Skeletal muscle satellite cell (primary cell): ENCODE measurements at regions not wholly inside any gene's neighbourhood (a gene's known extent, or its start where the extent isn't known, plus 50 kb on each side); places are given as distances from the start of the nearest gene placed in this dataset.
"Not testable (repeated sequence)": the region's sequence is repeated elsewhere in the genome, so short reads cannot be mapped to it uniquely, and the experiment has no call there.

Experiments used
- H3K27me3 ChIP-seq: 2 replicates; pipeline ENCODE4 v1.7.0; 2013; ENCODE audit warnings: low read length; ENCODE audit not compliant: control insufficient read depth, insufficient read depth
- H3K36me3 ChIP-seq: 2 replicates; pipeline ENCODE4 v1.7.0; 2013; ENCODE audit warnings: mild to moderate bottlenecking, control low read depth, low read length; ENCODE audit not compliant: insufficient read depth
- H3K4me1 ChIP-seq: 2 replicates; pipeline ENCODE4 v1.7.0; 2013; ENCODE audit warnings: low read length; ENCODE audit not compliant: control insufficient read depth, insufficient read depth
- H3K4me2 ChIP-seq: 2 replicates; pipeline ENCODE4 v1.7.0; 2013; ENCODE audit warnings: mild to moderate bottlenecking, low read length
- H3K4me3 ChIP-seq: 2 replicates; pipeline ENCODE4 v1.7.0; 2013; ENCODE audit warnings: low read length
- H3K9ac ChIP-seq: 2 replicates; pipeline ENCODE4 v1.7.0; 2013; ENCODE audit warnings: mild to moderate bottlenecking, low read depth, low read length, moderate library complexity
- H3K9me3 ChIP-seq: replicated peaks from 2 replicates; pipeline ENCODE4 v1.7.0; 2013; ENCODE audit warnings: mild to moderate bottlenecking, control low read depth, low read length

DNA sequence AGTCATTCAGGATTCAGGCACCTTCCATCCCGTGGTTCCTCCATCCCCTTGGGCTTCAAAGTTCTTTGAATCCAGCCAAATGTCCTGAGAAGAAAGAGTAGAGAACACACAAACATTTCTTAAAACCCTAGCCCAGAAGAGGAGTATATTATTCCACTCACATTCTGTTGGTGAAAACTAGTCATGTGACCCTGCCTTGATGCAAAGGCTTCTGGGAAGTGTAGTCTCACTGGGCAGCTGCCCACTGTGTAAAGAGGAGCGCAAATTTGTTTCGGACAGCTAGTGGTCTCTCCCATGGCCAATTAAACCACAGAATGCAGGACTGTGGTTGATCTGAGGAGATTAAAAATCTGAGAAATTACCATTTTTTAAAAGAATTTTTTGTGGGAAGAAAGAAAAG, 304.4 kb downstream of the SUCLA2 start:
- H3K4me2 ChIP-seq = no peak overlapping the region
- H3K4me1 ChIP-seq = no peaks in the 10 kb centered on the region
- no peak overlapping the region for H3K9ac ChIP-seq
- H3K4me3 ChIP-seq = no peak overlapping the region
- no peaks in the 10 kb centered on the region for H3K27me3 ChIP-seq
- H3K36me3 ChIP-seq = no peaks in the 10 kb centered on the region
- H3K9me3 ChIP-seq = no peaks in the 10 kb centered on the region

DNA sequence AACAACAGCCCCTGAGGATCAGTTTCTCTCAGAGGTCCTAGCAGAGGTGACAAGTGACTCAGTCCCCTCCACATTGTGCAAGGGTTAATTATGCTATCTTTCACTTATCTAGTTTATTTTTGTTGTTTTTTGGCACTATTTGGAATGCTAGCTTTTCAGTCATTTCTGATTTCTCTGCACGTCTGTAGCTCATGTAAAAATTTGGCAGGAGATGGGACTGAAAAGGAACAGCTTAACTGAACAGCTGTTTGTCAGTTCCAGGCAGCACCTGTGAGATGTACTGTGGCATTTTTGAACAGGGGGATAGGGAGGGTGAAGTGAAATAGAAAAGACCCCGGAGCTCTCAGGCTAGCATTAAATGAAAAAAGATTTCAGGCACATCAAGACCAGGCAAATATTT, 313.5 kb downstream of the SUCLA2 start:
- H3K4me2 ChIP-seq = no peak overlapping the region
- H3K36me3 ChIP-seq = no peaks in the 10 kb centered on the region
- H3K27me3 ChIP-seq = peaks cover 27% of the 10 kb centered on the region
- no peak overlapping the region for H3K9ac ChIP-seq
- H3K9me3 ChIP-seq = no peaks in the 10 kb centered on the region
- H3K4me1 ChIP-seq = no peaks in the 10 kb centered on the region
- no peak overlapping the region for H3K4me3 ChIP-seq

DNA sequence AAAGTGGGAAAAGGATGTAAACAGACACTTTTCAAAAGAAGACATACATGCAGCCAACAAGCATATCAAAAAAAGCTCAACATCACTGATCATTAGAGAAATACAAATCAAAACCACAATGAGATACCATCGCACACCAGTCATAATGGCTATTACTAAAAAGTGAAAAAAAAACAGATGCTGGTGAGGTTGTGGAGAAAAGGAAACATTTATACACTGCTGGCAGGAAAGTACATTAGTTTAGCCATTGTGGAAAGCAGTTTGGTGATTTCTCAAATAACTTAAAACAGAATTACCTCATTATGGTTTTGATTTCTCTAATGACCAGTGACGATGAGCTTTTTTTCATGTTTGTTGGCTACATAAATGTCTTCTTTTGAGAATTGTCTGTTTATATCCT, 315.9 kb downstream of the SUCLA2 start:
- H3K4me1 ChIP-seq, H3K9ac ChIP-seq, H3K9me3 ChIP-seq, H3K36me3 ChIP-seq, H3K4me3 ChIP-seq, H3K4me2 ChIP-seq: not testable (repeated sequence)
- H3K27me3 ChIP-seq = peaks cover 27% of the 10 kb centered on the region

DNA sequence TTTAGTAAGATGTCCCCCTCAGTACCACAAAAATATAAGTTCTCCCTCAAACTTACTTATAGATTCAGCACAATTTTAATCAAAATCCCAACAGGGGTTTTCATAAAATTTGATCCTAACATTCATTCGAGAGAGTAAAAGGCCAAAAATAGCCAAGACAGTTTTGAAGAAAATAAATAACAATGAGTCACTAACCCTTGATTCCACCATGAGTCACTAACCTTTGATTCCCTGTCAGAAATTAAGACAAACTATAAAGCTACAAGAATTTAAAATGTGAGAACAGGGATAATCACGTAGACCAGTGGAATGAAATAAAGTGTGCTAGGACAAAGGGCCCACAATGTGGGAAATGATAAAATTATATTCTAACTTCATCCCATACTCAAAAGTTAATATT, 320.3 kb downstream of the SUCLA2 start:
- H3K9ac ChIP-seq = no peak overlapping the region
- H3K4me2 ChIP-seq = peak overlapping the region; percentile 21
- H3K4me3 ChIP-seq = no peak overlapping the region
- no peaks in the 10 kb centered on the region for H3K9me3 ChIP-seq
- H3K4me1 ChIP-seq = peaks cover 31% of the 10 kb centered on the region
- no peaks in the 10 kb centered on the region for H3K27me3 ChIP-seq
- no peaks in the 10 kb centered on the region for H3K36me3 ChIP-seq

DNA sequence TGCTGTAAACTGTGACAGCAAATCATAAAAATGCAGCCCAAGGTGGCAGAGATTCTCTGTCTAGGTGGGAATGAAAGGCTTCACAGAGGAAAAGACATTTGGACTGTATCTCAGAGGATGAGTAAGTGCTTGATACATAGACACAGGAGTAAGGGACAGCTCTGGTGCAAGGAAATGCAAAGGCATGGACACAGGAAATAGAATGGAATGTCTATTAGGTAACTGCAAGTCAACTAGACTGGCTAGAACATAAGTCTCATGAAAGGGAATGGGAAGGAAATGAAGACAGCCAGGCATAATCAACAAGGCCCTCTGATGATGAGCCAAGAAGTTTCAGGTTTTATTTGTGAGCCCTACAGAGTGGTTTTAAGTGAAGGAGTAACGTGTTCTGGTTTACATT, 321.7 kb downstream of the SUCLA2 start:
- H3K27me3 ChIP-seq = no peaks in the 10 kb centered on the region
- no peaks in the 10 kb centered on the region for H3K36me3 ChIP-seq
- H3K9ac ChIP-seq = no peak overlapping the region
- H3K4me1 ChIP-seq = peaks cover 31% of the 10 kb centered on the region
- no peaks in the 10 kb centered on the region for H3K9me3 ChIP-seq
- no peak overlapping the region for H3K4me2 ChIP-seq
- no peak overlapping the region for H3K4me3 ChIP-seq

DNA sequence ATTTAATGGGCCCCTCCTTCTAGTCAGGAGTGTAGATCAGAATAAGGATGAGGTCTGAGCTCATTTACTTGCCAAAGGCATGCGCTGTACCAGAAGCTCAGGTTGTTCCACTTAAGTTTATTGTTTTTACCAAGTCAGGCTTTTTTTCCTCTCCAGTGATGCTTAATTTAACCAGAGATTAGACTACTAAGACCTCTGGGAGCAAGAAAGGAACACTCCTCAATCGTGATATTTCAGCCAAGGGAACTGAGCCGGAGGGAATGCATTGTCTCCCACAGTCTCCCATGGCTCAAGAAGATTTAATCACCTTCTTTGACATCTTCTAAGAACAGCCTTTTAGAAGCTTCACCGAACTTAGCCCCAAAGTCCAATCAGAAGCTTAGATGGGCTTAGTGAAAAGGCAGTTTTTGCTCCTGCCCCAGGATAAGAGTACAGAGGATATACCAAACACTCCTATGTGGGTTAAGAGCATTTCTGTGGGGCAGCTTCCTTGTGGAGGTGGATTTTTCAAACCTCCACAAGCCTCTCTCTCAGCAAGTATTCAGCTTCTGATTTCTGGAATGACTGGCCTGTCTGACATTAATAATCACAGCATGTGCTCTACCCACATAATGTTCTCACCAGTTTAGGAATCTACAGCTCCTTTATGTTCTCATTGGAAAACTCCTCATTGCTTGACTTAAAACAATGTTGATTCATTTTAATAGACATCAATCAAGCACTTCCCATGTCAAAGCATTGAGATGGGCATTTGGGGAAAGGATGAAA, 322.7 kb downstream of the SUCLA2 start:
- H3K4me2 ChIP-seq = no peak overlapping the region
- H3K9me3 ChIP-seq = no peaks in the 10 kb centered on the region
- no peaks in the 10 kb centered on the region for H3K27me3 ChIP-seq
- no peak overlapping the region for H3K9ac ChIP-seq
- peaks cover 33% of the 10 kb centered on the region for H3K4me1 ChIP-seq
- no peaks in the 10 kb centered on the region for H3K36me3 ChIP-seq
- H3K4me3 ChIP-seq = no peak overlapping the region

DNA sequence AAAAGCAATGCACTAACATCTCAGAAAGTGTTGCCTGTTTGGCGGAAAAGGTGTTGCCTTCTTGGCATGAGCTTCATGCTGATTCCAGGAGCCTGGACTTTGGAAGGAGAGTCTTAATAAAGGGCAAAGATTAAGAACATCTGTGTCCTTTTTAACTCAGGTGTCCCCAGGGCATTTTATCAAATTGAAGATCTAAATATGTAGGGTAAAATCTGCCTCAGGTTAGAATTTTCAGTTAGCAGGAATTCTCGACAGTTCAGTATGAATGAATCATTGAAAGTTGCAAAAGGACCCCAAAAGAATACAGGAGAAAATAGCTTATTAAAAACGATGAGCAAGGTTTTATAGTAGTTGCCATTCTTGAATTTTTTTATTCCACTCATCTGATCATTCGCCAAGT, 325.2 kb downstream of the SUCLA2 start:
- Histone ChIP-seq H3K4me3 (no peak overlapping the region), H3K27me3 (no peaks in the 10 kb centered on the region), H3K4me2 (no peak overlapping the region), H3K36me3 (no peaks in the 10 kb centered on the region), H3K9ac (no peak overlapping the region), H3K9me3 (no peaks in the 10 kb centered on the region), H3K4me1 (peaks cover 44% of the 10 kb centered on the region)

DNA sequence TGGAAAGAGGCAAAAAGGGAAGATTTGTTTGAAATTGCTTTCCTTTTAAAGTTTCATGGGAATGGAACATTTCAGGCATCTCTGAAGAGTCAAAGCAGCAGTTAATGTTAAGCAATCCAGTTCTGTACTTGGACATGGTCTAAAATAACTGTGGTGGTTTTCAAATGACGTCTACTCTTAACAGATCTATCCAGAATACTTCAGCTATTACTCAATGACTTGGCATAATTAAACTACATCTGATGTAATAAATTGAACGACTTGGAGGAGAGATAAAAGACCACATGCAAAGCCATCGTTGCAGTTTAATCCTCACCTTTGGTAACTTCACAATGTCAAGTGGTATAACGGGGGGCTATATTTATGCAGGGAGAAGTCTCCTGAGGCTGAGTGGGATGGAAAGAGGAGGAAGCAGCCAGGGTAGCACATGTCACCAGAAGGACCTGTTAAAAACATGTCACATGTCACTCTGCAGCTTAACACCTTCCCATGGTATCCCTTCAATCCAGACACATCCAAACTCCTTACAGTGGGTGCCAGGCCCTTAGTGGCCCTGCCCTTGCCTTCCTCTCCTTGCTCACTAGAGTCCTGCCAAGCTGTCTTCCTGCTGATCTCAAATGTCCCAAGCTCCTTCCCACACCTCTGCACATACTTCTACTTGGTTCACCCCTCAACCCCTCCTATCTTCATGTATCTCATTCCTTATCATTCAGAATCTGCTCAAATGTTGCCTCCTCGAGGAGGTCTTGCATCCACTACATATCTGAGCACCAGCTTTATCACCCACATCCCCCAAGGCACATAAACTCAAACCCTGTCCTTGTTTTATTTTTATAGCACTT, 327.8 kb downstream of the SUCLA2 start:
- Histone ChIP-seq H3K4me3 (no peak overlapping the region), H3K27me3 (no peaks in the 10 kb centered on the region), H3K36me3 (no peaks in the 10 kb centered on the region), H3K4me1 (peaks cover 22% of the 10 kb centered on the region), H3K9ac (peak overlapping the region; percentile 49), H3K9me3 (no peaks in the 10 kb centered on the region), H3K4me2 (peak overlapping the region; percentile 19)

DNA sequence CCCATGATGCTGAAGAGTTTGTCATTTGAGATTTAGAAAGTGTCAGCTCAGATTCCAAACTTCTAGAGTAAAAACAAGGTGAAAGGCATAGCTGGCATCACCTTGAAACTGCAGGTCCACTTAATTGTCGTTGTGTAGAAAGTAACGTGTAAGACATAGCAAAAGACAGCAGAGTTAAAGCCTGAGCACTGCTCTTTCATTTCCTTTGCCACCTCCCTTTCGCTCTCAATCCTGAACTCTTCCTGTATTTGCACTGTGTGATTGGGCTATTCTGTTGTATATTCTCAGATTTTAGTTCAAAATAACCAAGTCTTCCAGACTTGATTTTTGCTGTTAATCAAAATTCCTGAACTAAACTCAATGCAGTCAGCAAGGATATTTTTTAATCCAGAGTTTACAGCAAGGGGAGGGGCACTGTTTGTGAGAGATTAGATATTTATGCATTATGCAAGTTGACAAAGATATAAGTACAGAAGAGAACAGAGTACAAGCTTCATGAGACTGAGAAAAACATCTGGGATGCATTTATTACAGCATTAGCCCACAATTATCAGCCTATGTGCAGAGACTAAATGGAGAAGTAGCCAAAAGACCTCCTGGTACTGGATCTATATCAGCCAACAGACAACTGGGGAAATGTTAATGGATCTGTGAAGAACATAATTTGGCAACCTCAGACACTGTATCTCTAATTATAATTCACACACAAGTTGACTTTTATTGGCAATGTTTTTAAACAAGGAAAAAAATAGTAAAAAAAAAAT, 328.6 kb downstream of the SUCLA2 start:
- Histone ChIP-seq H3K9me3 (no peaks in the 10 kb centered on the region), H3K4me1 (peaks cover 18% of the 10 kb centered on the region), H3K9ac (peak overlapping the region; percentile 49), H3K4me3 (no peak overlapping the region), H3K36me3 (no peaks in the 10 kb centered on the region), H3K27me3 (no peaks in the 10 kb centered on the region), H3K4me2 (peak overlapping the region; percentile 19)

DNA sequence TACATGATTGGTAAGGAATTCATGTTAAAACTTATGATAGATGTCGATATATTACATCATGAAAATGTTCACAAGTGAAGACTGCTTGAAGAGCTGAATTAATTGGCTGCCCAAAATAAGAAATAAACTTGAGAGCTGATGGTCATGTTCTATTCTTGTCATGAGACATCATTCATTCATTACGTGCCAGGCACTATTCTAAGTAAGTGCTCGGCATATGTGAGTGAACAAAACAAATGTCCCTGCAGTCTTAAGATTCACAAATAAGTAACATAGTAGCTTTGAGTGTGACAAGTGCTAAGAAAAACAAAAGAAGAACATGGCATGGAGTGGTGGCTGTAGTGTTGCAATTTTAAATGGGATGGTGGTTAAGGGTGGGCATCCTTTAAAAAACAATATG, 329.3 kb downstream of the SUCLA2 start:
- Histone ChIP-seq H3K9me3 (no peaks in the 10 kb centered on the region), H3K27me3 (no peaks in the 10 kb centered on the region), H3K36me3 (no peaks in the 10 kb centered on the region), H3K9ac (no peak overlapping the region), H3K4me1 (peaks cover 13% of the 10 kb centered on the region), H3K4me2 (no peak overlapping the region), H3K4me3 (no peak overlapping the region)

DNA sequence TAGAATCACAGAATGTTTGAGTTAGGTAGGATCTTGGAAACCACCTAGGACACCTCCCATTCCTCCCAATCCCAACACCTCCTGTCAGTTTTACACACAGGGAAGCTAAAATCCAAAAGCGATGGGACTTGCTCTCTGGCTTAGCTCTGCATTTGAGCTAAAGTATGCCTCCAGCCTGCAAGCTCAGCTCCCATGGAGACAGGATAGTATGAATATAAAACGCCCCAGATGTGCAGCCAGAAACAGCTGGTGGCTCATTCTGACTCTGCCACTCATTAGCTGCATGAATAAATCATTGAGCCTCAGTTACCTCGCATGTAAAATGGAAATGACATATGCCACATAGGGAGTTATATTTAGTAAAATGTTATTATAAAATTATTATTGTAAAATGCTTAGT, 336.0 kb downstream of the SUCLA2 start:
- Histone ChIP-seq H3K9ac (no peak overlapping the region), H3K9me3 (no peaks in the 10 kb centered on the region), H3K4me2 (no peak overlapping the region), H3K36me3 (no peaks in the 10 kb centered on the region), H3K4me3 (no peak overlapping the region), H3K27me3 (no peaks in the 10 kb centered on the region), H3K4me1 (peaks cover 7% of the 10 kb centered on the region)
